ENCODE measurements at regions not wholly inside any gene's neighbourhood (a gene's known extent, or its start where the extent isn't known, plus 50 kb on each side); places are given as distances from the start of the nearest gene placed in this dataset.

DNA sequence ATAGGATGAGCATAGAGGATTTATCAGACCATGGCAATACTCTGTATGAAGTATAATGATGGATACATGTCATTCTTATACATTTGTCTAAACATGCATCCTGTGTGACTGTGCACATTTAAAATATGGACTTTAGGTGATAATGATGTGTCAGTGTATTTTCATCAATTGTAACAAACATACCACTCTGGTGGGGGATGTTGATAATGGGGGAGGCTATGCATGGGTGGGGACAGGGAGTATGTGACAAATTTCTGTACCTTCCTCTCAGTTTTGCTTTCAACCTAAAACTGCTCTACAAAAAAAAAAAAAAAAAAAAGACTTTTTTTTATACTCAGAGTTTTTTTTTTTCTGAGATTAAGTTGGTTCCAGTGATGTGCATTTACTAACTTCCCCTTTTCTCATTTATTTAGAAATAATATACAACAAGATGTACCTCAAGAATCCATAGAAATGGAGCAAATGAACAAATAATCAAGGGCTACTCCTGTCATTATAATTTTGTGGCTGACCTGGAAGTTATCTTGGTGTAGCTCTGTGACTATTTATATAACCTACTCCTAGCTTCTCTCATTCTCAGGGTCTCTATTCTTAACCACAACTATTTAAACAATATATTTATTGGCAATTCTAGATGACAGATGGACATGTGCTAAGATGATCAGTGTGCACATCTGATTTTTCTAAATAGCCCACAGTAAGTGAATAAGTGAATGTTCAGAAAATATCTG is 108.9 kb upstream of the ITGA4 start:
- intact Hi-C loops (cut with DNase I): no loop called here
- TF ChIP-seq POLR2A (IDR thresholded peaks at IDR 0.05): no peak
- TF ChIP-seq EP300 (IDR thresholded peaks at IDR 0.05): no peak
- Histone ChIP-seq H3K9me3 (no peaks in the 10 kb centered on the region), H3K4me1 (ENCODE audit: insufficient read depth) (no peaks in the 10 kb centered on the region), H3K4me3 (no peak overlapping the region), H3K27ac (no peak overlapping the region), H3K27me3 (no peaks in the 10 kb centered on the region), H3K36me3 (no peaks in the 10 kb centered on the region)
- DNase-seq: no peak

DNA sequence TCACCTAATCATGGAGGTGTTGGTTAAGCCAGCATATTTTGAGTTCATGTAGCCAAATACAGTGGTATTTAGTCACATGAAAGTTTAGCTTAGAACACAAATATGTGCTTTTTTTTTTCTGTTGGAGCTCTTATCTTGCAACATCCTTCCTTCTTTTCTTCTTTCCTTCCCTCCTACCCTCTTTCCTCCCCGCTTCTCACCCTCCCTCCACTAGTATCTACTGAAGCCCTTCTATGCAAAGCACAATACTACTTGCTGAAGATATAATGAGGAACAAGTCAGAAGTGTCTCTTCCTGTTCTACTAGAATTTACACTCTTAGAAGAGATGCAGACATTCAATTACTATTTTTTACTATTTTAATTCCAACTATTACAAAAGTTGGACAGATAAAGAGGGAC is 105.0 kb upstream of the ITGA4 start:
- Histone ChIP-seq H3K27ac (no peak overlapping the region), H3K9me3 (no peaks in the 10 kb centered on the region), H3K36me3 (no peaks in the 10 kb centered on the region), H3K27me3 (no peaks in the 10 kb centered on the region), H3K4me3 (no peak overlapping the region), H3K4me1 (ENCODE audit: insufficient read depth) (no peaks in the 10 kb centered on the region)
- WGBS, 3 donors: 81 to 85% (median 84%) methylated on average over 1 of the region's 1 CpG
- DNase-seq: no peak
- TF ChIP-seq EP300 (IDR thresholded peaks at IDR 0.05): no peak
- intact Hi-C loops (cut with DNase I): no loop called here

DNA sequence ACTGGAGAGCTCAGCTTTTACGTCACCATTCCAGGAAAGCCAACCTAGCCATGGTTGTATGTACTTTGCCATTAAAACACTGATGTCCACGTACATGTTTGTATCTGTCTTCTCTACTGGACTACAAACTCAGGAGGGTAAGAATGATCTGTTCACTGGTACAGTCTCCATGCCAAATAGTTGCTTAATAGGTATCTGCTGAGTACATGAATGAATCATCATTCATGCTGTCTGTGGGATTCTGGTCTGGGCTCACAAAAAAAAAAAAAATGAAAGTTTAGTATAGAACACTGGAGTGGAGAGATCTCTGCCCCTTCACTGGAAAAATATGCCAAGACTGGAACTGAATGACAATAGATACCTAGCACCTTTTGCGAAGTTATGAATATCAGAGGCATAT is 102.6 kb upstream of the ITGA4 start:
- DNase-seq: no peak
- Histone ChIP-seq H3K4me3 (no peak overlapping the region), H3K27me3 (no peaks in the 10 kb centered on the region), H3K36me3 (no peaks in the 10 kb centered on the region), H3K27ac (no peak overlapping the region), H3K4me1 (ENCODE audit: insufficient read depth) (no peaks in the 10 kb centered on the region), H3K9me3 (no peaks in the 10 kb centered on the region)
- intact Hi-C loops (cut with DNase I): loop anchor here in 1 of 4 donors (5.0 kb wide), 1 partner anchor 333 kb away; no protein-coding TSS in a partner anchor
- TF ChIP-seq, protein P1, sequence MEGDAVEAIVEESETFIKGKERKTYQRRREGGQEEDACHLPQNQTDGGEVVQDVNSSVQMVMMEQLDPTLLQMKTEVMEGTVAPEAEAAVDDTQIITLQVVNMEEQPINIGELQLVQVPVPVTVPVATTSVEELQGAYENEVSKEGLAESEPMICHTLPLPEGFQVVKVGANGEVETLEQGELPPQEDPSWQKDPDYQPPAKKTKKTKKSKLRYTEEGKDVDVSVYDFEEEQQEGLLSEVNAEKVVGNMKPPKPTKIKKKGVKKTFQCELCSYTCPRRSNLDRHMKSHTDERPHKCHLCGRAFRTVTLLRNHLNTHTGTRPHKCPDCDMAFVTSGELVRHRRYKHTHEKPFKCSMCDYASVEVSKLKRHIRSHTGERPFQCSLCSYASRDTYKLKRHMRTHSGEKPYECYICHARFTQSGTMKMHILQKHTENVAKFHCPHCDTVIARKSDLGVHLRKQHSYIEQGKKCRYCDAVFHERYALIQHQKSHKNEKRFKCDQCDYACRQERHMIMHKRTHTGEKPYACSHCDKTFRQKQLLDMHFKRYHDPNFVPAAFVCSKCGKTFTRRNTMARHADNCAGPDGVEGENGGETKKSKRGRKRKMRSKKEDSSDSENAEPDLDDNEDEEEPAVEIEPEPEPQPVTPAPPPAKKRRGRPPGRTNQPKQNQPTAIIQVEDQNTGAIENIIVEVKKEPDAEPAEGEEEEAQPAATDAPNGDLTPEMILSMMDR (IDR thresholded peaks at IDR 0.05): no peak
- TF ChIP-seq POLR2A (IDR thresholded peaks at IDR 0.05) (no peak), EP300 (IDR thresholded peaks at IDR 0.05) (no peak)
- WGBS, 3 donors: 87 to 94% (median 89%) methylated on average over 3 of the region's 3 CpGs

DNA sequence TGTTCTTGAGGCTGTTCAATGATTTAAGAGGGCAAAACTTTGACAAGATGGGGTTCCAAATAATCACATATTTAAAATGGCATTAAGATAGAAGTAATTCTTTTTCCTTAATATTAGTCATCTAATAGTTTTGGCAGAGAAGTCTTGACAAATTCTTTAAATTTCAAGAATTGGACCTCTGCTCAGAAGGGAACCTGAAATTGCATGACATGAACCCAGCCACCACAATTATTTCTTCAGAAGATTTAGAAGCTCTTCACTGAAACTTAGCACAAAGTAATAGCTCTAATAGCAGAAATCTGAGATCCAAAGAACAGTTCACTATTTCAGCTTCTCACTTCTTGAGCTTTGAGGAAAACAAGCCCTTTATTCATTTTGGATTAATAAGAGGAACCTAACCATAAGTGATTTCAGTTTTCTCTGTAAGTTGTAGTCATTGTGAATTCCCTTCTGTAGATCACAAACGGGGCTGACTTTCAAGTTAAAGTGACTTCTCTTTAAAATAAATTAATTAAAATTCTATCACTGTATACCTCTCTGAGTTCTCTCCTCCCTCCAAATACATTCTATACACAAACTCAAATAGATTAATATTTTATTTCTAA is 100.6 kb upstream of the ITGA4 start:
- TF ChIP-seq POLR2A (IDR thresholded peaks at IDR 0.05) (no peak), EP300 (IDR thresholded peaks at IDR 0.05) (no peak)
- TF ChIP-seq, protein P1 (IDR thresholded peaks at IDR 0.05): no peak
- H3K4me1 ChIP-seq (ENCODE audit: insufficient read depth): no peaks in the 10 kb centered on the region
- 76 to 91% (median 85%) methylated on average over 1 of the region's 1 CpG for WGBS, 3 donors
- H3K27ac ChIP-seq: no peak overlapping the region
- H3K36me3 ChIP-seq: no peaks in the 10 kb centered on the region
- intact Hi-C loops (cut with DNase I): loop anchor here in 1 of 4 donors (5.0 kb wide), 1 partner anchor 331 kb away; no protein-coding TSS in a partner anchor
- no peak overlapping the region for H3K4me3 ChIP-seq
- no peaks in the 10 kb centered on the region for H3K27me3 ChIP-seq
- no peaks in the 10 kb centered on the region for H3K9me3 ChIP-seq
- no peak for DNase-seq

DNA sequence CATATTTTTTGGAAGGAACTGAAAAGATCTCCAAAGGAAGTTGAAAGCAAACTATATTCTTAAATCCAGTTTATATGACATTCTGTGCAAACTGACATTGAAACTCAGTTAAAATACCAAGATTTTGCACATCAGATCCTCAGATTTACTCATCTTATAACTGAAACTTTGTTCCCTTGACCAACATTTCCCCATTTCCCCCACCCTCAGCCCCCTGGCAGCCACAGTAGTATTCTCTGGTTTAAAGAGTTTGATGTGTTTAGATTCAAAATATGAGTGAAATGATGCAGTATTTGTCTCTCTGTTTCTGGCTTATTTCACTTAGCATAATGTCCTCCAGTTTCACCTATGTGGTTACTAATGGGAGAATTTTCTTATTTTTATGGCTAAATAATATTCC is 99.2 kb upstream of the ITGA4 start:
- no peak for TF ChIP-seq EP300 (IDR thresholded peaks at IDR 0.05)
- TF ChIP-seq, protein P1 (IDR thresholded peaks at IDR 0.05): no peak
- no peak for TF ChIP-seq POLR2A (IDR thresholded peaks at IDR 0.05)
- Histone ChIP-seq H3K4me1 (ENCODE audit: insufficient read depth) (no peaks in the 10 kb centered on the region), H3K27ac (no peak overlapping the region), H3K4me3 (no peak overlapping the region), H3K36me3 (no peaks in the 10 kb centered on the region), H3K9me3 (no peaks in the 10 kb centered on the region), H3K27me3 (no peaks in the 10 kb centered on the region)
- DNase-seq: no peak
- intact Hi-C loops (cut with DNase I): loop anchor here in 1 of 4 donors (5.0 kb wide), 1 partner anchor 329 kb away; no protein-coding TSS in a partner anchor
